D341Med (cell line): ENCODE measurements at regions not wholly inside any gene's neighbourhood (a gene's known extent, or its start where the extent isn't known, plus 50 kb on each side); places are given as distances from the start of the nearest gene placed in this dataset.

Experiments used
- DNase-seq: peaks from one replicate; pipeline ENCODE4 v3.0.0; 2012; ENCODE audit warnings: low spot score

DNA sequence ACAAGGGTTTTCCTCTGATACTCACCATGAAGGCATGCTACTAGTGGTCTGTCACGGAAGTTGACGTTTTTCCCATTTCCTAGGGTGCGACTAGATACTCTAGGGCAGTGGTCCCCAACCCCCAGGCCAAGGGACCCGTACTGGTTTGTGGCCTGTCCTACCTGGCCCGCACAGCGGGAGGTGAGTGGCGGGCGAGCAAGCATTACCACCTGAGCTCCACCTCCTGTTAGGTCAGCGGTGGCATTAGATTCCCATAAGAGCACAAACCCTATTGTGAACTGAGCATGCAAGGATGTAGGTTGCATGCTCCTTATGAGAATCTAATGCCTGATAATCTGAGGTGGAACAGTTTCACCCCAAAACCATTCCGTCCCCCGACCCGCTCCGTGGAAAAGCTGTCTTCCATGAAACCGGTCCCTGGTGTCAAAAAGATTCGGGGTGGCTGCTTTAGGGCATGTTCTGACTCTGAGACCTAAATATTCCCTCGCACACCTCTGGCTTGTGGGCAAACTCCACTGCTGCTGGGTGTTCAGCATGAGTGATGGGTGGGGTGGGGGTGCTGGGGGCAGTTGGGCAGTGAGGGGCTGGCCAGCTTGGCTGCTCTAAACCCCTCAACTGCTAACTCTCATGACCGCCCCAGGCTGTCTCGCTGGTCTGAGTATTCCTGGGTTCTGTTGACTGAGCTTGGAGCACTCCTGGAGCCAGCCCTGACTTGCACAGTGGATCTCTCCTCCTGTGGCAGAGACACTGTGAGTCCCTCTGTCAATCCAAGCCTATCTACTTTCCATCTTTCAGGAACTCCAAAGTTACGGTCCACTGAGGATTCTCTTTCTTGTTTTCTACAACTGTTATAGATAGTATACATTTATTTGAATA is 78.3 kb upstream of the NEK6 start:
- DNase-seq, result peak; percentile 25

DNA sequence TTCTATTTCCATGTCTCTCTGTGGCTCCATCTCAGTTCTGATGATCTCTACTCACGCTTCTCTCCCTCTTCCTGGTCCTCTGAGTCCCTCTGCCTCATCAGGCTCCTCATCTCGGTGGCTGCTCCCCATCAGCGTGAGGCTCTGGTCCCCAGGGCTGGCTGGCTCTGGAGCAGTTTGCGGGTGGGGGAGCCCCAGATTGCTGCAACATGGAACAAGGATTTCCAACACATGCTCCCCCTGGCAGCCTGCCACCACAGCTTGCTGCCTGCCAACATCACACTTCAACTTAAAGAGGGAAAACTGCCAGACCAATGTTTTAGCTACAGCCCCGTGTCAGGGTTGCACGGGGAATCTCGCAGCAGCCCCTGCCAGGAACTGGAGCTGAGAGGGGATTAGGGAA is 77.2 kb upstream of the NEK6 start:
- DNase-seq, result peak; percentile 40

DNA sequence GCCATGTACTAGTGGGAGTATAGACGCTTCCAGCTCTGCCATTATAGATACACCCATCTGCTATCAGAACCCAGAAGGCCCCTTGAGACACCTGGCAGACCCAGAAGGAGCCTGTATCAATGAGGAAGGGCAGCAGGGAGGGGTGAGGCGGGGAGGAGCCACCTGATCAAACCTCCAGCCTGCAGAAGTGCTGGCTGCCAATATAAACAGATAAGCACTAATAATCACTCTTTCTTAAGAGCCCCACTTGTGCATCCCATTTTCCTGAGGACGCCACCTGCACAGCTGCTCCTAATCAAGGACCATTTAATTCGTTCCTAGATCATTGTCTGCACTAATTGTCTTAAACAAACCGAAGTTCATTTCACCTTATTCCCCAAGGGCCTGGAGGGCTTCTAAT is 75.0 kb upstream of the NEK6 start:
- DNase-seq, result peak; percentile 20

DNA sequence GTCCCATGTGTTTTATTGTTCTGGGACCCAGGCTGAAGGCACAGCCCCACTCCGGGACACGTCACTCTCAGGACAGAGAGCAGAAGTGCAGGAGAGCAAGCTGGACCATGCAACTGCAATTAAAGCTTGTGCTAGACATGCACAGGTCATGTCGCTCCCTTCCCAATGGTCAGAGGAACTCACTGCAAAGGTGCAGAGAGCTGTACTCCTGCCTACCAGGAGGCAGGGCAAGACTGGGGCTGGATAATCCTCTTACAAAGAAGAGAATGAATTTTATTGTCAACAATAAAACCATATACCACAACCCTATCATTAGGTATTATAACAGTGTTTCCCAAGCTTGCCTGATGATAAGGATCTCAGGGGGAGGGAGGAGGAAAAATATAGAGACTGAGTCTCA is 74.0 kb upstream of the NEK6 start:
- no peak for DNase-seq

DNA sequence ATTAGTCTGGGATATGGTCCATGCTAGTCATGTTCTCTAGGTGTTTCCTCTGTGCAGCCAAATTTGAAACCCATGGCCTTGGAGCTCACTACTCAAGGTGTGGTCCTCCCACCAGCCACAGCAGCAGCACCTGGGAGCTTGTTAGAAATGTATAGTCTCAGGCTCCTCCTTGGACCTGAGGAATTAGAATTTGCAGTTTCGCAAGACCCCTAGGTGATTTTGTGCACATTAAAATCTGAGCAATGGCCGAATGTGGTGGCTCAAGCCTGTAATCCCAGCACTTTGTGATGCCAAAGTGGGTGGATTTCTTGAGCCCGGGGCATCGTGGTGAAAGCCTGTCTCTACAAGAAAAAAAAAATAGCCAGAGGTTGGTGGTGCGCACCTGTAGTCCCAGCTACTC is 72.3 kb upstream of the NEK6 start:
- no peak for DNase-seq

DNA sequence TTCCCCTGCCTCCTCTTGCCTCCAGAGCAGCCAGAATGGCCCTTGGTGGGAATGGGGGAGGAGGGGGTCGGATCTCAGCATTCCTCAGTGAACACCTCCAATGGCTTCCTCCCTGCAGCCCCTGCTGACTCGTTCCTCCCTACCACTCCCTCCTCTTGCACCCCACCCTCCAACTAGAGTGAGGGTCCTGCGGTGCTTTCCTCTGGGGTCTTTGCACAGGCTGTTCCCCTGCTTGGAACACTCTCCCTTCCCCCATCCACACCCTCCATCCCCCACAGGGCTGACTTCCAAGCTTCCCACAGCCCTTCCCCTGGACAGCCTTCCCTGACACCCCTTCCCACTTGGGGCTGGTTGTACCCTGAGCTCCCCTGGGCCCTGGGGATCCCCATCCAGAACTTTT is 70.4 kb upstream of the NEK6 start:
- no peak for DNase-seq

DNA sequence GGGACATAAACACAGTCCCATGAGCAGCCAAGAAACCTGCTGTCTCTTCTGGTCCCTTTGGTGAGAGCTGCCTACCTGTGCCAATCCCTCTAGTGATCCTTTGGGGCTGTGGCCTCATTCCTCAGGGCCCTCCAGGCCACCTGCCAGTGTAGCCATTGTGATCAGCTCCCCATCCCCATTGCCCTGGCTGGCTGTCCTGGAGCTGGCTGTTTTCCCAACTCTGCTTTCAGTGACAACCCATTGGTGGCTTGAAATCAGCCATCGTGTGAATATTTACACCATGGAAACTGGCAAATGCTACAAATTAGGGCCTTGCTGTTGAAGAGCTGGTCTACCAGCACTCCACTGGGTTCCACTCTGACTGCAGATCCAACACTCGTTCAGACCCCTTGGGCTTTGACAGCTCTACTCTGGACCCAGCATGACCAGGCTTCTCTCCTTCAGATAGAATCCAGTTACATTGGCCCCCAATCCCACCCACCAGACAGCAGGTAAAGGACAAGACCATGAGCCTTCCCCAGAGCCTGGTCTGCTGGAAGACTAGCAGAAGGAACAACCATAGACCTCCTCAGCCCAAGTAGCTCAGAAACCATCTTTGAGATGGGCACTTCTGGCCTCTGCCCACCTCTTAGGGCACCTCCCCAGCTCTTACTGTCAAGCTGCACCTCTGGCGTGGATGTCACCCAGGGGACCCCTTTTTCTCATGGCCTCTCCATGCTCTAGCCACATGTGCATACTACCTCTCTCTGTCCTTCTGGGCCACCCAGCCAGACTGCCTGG is 69.2 kb upstream of the NEK6 start:
- DNase-seq, result no peak

DNA sequence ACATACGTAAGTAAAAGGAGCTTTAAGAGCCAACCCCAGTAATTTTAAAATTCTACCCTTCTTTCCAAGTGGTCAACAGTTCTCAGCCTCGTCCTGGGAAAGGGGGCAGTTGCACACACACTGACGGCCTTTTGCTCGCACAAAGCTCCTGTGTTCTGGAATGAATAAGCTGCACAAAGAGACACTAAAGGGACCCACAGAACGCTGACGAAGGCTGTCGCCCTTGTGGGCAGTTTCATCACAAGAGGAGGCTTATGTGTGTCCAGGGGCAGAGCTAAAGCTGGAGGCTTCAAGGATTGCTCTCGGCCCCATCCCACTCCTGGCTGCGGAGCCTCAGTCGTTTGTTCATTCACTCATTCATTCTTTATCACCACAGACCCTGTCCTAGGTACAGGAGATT is 67.0 kb upstream of the NEK6 start:
- no peak for DNase-seq

DNA sequence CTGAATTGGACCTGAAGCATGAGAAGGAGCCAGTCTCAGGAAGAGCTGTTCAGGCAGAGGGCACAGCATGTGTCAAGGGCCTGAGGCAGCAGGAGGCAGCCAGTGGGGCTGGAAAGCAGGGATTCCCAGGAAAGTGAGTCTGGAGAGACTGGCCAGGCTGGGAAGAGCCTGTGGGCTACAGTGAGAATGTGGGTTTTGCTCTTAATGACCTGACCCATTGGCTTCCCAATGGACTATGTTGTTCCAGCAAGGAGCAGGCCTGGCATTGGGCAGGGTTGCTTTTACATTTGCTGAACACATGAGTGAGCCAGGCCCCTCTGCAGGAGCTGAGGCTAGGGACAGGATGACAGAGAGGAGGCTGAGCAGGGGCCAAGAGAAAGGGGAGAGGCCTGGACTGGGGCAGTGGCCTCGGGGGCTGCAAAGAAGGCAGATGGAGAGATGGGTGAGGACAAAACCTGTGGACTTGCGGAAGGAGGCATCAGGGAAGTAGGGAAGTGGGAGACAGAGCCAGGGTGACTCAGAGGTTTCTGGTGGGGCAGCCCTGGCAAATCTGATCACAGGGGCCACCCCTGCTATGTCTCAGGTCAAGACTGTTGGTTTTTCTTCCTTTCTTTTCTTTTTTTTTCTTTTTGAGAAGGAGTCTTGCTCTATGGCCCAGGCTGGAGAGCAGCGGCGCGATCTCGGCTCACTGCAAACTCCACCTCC is 65.9 kb upstream of the NEK6 start:
- DNase-seq, result no peak

DNA sequence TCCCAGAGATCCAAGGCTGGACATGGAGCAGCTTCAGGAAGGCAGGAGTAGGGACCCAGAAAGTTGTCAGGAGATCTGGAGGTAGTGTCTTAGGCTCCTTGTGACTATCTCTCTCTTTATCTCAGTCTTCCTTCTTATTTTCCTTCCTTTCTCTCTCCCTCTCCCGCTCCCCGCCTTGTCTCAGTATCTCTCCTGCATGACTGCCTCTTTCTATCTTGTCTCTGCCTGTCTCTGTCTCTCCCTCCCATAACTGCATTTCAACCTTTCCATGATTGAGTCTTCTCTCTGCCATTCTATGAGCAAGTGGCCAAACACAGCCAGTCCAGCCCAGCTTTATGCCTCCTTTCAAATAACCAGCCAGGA is 61.0 kb upstream of the NEK6 start:
- DNase-seq, result no peak

DNA sequence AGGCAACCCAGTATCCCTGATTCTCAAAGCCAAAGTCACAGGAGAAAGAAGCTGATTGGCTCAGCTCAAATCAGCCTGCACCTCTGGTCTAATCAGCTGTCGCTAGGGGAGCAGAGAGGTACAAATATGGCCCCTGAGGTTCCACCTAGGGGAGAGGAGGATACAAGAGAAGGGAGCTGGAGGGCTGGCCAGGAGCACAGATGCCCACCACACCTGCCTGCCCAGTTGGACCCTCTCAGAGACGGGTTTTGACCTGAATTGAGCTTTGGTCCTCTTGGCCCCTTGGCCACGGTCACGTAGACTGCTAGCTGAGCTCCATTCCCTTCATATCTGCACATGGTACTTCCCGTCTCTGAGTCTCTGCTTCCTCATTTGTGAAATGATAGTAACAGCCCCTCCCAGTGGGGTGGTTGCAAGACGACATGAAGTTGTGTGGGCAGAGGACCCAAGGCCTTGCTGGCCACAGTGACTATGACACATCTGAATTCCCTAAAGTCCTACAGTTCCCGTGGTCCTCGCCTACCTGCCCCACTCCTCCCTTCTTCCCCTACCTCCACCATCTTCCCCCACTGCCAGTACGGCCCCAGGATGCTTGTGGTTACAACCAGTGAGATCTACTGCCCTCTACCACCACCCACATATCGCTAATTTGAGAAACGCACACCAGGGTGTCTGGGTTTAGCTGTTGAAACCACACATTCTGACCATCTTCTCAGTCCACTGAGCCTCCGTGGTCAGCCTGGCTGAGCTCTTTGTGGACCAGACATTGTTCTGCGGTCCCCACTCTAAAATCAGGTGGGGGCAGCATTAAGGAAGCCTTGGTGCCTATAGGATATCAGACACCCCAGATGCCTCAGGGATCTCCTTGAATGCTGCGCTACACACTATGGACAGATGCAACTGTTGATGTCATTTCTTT is 60.3 kb upstream of the NEK6 start:
- DNase-seq, result no peak

DNA sequence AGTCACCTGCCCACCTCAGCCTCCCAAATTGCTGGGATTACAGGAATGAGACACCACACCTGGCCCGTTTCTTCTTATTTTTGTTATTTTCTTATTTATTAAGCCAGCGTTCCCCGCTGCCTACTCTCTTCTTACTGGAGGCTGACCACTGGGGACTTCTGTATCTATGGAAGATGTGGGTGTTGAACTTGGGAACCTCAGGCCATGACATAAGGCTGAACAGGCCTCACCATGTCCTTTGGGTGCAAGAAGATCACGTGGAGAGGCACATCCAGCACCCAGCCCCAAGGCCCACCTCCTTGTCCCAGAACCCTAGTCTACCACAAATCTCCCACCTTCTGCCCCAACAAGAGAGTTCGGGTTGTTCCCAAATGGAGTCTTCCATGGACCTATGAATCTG is 59.4 kb upstream of the NEK6 start:
- DNase-seq, result no peak

DNA sequence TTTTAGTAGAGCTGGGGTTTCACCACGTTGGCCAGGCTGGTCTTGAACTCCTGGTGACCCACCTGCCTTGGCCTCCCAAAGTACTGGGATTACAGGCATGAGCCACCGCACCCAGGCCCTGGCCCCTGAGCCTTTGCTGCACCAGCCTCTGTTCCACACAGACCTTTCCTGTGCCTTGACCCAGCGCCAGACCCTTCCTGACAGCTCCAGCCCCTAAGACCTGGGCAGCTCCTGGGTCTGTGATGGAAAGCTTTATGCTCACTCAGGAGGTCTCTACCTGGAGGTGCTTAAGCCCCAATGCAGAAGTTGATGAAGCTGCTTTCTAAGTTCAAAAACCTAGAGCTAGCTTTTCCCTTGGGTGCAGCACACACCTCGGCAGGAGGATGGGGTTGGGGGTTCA is 58.8 kb upstream of the NEK6 start:
- no peak for DNase-seq

DNA sequence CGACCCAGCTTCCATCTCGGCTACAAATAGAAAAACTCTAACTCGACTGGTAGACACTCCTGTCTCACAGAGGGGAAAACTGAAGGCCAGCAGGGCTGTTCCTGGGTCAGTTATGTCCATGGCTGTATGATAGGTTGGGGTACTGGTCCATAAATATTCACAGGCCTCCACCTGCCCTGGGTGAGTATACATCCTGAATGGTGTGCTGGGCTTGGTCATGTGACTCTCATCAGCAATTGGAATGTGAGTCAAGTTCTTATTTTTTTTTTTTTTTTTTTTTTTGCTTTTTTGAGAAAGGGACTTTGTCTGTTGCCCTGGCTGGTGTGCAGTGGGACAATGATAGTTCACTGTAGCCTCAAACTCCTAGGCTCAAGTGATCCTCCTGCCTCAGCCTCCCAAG is 58.3 kb upstream of the NEK6 start:
- no peak for DNase-seq

DNA sequence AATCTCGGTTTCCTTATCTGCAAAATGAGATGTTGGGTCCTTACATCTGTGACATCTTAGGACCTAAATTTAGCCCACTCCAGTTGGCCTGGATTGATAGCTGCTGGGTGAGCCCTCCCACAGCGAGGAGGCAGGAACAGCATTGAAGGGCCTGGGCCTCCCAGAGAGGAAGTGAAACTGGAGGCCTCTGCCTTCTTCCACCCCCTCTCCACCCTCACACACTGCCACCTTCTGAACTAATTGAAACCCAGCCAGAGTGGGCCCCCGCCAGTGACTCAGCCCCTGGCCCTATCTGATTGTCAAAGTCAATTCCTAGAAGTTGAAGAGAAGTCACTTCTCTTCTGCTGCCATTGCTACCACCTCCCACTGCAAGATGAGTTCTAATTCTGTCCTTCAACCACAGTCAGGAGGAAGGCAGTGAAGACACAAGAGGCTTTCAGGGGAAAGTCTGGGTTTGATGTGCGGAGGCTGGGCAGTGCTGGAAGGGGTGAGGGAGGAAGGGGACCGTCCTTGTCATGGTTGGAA is 55.2 kb upstream of the NEK6 start:
- no peak for DNase-seq

DNA sequence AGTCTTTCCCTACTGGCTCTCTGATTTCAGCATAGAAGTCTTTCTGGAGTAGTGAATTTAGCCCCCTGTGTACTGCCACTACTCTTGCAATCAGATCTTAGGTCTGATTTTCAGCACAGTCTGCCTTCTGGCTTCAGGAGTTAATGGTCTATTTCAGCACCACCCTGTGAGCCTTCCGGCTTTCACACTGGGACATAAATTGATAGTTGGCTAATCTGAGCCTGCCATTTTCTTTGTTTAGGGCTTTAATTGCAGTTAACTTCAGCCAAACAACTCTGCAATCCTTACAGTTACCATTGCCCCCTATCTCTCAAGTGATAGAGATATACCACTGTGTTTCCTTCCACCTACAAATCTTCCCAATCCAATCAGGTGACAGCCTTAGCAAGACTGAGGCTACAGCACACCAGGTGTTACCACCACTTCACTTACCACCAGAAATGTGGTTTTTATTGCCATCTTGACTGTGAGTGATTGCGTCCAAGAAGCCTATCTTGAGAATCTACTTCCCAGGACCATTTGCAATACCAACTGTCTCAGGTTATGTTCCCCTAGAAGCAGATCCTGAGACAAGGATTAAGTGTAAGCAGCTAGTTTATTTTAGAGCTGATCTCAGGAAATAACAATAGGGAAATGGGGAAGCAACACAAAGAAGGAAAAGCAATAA is 51.9 kb upstream of the NEK6 start:
- DNase-seq, result no peak

DNA sequence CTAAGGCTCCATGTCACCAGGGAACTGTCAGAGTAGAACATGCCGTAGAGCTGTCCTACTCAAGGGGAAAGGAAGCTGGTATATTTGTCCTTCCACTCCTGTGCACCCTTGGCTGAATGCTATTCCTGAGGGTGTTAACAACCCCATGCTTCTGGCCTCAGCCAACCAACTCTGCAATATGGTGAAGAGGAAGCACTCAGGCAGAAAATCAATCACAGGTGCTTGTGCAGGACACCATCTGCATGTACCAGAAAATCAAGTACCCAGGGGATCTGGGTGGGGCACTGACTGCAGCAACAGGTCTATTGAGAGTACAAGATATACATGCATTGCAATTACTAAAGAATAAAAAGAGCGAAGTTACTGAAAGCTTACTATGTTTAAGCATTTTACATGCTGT is 51.4 kb upstream of the NEK6 start:
- DNase-seq, result no peak
